ENCODE measurements at regions not wholly inside any gene's neighbourhood (a gene's known extent, or its start where the extent isn't known, plus 50 kb on each side); places are given as distances from the start of the nearest gene placed in this dataset.

DNA sequence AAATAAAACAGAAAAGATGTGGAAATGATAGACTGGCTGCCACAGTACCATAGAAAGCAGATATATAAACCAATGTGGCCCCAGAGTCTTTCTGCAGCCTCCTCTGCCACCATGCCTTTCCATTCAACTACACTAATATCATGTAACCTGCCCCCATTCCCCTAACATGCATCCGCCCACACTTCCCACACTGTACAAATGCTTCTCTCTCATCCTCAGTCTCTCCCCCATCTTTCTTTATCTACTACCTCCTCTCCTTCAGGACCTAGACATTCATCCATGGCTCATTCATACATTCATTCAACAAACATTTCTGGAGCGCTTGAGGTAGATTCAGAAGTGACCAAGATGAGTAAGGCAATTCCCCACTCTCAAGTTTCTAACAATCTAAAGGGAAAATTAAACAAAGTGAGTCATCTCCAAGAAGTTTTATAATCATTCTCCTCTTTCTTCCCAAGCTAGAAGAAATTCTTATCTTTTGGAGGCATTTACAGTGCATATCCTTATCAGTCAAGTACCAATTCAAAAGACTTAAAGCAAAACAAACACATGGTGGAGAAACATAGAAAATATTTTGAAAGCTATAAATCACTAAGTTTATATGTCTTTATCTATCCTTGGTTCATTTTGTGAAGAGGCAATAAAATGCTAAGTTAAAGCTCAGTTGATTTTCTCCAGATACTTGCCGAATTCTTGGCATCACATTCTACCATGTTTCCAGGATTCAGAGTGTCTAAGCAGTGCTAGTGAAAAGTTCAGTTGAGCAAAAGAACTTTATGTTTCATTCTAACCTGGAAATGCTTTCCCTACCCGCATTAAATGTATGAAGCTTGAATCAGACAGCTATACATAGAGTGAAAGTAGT lies 70.5 kb upstream of the FRMD6 start:
- WGBS, 2 donors = 71 to 83% methylated on average over 4 of the region's 4 CpGs
- no peak for FAIRE-seq

DNA sequence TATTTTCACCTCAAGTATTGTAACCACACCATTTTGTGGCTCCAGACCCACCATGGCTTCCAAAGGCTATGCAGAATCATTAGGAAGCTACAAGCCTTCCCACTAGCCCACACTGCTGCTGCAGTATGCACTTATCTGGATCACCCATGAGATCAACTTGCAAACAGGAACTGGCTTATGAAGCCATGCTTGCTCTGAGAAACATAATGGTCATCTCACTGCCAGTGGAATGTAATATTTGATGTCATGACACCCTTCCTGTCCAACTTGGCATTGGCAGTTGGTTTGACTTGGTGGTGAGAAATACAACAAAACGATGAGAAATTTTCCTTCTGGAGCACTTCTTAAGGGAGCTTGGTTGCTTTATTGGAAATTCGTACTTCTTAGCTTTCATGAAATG lies 69.3 kb upstream of the FRMD6 start:
- Histone ChIP-seq H3K4me1 (no peaks in the 10 kb centered on the region), H3K9me3 (no peaks in the 10 kb centered on the region), H3K4me3 (no peak overlapping the region), H3K27me3 (peaks cover 0 to 3% (median 0%) of the 10 kb centered on the region in 4 donors), H3K36me3 (no peaks in the 10 kb centered on the region), H3K27ac (no peak overlapping the region)
- FAIRE-seq = no peak
- WGBS, 2 donors = 53 to 61% methylated on average over 2 of the region's 2 CpGs
- no peak for ATAC-seq
- no peak for DNase-seq
- intact Hi-C loops (cut with DNase I) = no loop called here
- TF ChIP-seq, protein P1, sequence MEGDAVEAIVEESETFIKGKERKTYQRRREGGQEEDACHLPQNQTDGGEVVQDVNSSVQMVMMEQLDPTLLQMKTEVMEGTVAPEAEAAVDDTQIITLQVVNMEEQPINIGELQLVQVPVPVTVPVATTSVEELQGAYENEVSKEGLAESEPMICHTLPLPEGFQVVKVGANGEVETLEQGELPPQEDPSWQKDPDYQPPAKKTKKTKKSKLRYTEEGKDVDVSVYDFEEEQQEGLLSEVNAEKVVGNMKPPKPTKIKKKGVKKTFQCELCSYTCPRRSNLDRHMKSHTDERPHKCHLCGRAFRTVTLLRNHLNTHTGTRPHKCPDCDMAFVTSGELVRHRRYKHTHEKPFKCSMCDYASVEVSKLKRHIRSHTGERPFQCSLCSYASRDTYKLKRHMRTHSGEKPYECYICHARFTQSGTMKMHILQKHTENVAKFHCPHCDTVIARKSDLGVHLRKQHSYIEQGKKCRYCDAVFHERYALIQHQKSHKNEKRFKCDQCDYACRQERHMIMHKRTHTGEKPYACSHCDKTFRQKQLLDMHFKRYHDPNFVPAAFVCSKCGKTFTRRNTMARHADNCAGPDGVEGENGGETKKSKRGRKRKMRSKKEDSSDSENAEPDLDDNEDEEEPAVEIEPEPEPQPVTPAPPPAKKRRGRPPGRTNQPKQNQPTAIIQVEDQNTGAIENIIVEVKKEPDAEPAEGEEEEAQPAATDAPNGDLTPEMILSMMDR (IDR thresholded peaks at IDR 0.05) = no peak

More for the DNA sequence above, 70.5 kb upstream of the FRMD6 start:
- no peak overlapping the region for H3K4me3 ChIP-seq
- H3K9me3 ChIP-seq = no peaks in the 10 kb centered on the region
- ATAC-seq (no peak), DNase-seq (no peak)
- intact Hi-C loops (cut with DNase I) = no loop called here
- no peak overlapping the region for H3K27ac ChIP-seq
- H3K27me3 ChIP-seq = peaks cover 0 to 3% (median 0%) of the 10 kb centered on the region in 4 donors
- H3K36me3 ChIP-seq = no peaks in the 10 kb centered on the region
- H3K4me1 ChIP-seq = no peaks in the 10 kb centered on the region
- TF ChIP-seq, protein P1 (IDR thresholded peaks at IDR 0.05) = no peak

DNA sequence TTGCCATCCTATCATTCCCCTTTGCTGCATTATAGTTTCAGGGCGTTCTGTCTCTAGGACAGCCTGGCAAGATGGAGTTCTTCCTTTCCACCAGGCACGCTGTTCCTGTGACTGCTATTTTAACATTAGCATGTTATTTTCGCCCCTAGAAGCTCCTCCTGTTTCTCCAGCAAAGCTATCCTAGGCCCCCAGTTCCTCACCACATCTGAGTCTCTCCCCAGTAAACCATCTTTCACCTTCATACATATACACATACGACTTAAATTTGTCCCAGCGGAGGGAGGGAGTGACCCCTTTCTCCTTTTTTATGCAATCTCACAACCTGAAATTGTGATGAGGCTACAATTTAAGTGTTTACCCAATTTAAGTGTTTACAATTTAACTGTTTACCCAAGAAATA lies 66.7 kb upstream of the FRMD6 start:
- DNase-seq (no peak), ATAC-seq (no peak), FAIRE-seq (no peak)
- Histone ChIP-seq H3K9me3 (no peaks in the 10 kb centered on the region), H3K27me3 (peaks cover 0 to 3% (median 0%) of the 10 kb centered on the region in 4 donors), H3K27ac (no peak overlapping the region), H3K36me3 (no peaks in the 10 kb centered on the region), H3K4me1 (no peaks in the 10 kb centered on the region), H3K4me3 (no peak overlapping the region)
- TF ChIP-seq, protein P1 (IDR thresholded peaks at IDR 0.05) = no peak
- WGBS, 2 donors = 73 to 75% methylated on average over 5 of the region's 5 CpGs
- intact Hi-C loops (cut with DNase I) = no loop called here

DNA sequence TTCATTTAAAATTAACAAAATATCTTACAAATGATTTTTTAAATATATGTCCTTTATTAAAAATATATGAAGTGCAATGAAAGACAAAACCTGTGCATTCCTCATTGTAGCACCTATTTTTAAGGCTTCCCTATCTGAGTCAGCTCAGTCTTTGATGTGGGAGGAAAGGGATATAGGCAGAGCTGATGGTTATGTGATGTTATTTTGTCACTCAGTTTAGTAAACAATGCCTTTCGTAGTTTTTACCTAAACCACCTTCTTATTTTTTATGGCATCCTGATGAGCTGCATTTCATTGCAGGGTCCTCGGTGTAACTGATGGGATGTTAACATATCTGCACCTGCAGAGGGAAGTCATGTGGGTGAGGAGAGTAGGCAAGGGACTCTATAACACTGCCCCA lies 58.9 kb upstream of the FRMD6 start:
- TF ChIP-seq, protein P1 (IDR thresholded peaks at IDR 0.05) = no peak
- Histone ChIP-seq H3K27ac (no peak overlapping the region), H3K36me3 (no peaks in the 10 kb centered on the region), H3K9me3 (no peaks in the 10 kb centered on the region), H3K27me3 (no peaks in the 10 kb centered on the region), H3K4me3 (no peak overlapping the region), H3K4me1 (no peaks in the 10 kb centered on the region)
- no peak for FAIRE-seq
- intact Hi-C loops (cut with DNase I) = no loop called here
- ATAC-seq = no peak
- WGBS, 2 donors = 52 to 57% methylated on average over 2 of the region's 2 CpGs
- no peak for DNase-seq

DNA sequence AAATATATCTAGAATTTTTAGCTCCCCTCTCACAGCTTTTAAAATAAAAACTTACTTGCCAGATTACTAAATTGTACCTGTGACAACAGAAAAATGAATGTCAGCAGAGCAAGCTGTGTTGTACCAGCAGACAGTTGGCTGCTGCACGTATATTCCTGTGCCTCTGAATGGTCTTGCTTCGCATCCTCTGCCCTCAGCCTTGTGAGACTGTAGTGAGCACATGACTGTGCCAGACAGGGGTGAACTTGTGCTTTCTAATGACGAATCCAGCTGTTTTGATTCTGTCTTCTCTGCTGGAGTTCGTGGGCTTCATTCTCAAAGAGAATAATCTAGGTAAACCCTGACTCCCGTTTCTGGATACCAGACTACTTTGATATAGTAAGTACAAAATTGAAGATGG lies 58.3 kb upstream of the FRMD6 start:
- H3K27me3 ChIP-seq = no peaks in the 10 kb centered on the region
- DNase-seq (no peak), ATAC-seq (no peak), FAIRE-seq (no peak)
- no peaks in the 10 kb centered on the region for H3K36me3 ChIP-seq
- H3K4me1 ChIP-seq = no peaks in the 10 kb centered on the region
- TF ChIP-seq, protein P1 (IDR thresholded peaks at IDR 0.05) = no peak
- H3K9me3 ChIP-seq = no peaks in the 10 kb centered on the region
- intact Hi-C loops (cut with DNase I) = no loop called here
- no peak overlapping the region for H3K4me3 ChIP-seq
- WGBS, 2 donors = 30 to 72% methylated on average over 5 of the region's 5 CpGs
- no peak overlapping the region for H3K27ac ChIP-seq
